Endothelial cell of umbilical vein (primary cell): ENCODE measurements at regions not wholly inside any gene's neighbourhood (a gene's known extent, or its start where the extent isn't known, plus 50 kb on each side); places are given as distances from the start of the nearest gene placed in this dataset.

Experiments
- BruUV-seq: library from RNA; stranded (reverse); fragments of 400-500 nt; replicated peaks from 2 replicates; lab custom pipeline; 2021; lab: Mats Ljungman, UMichigan
- CTCF ChIA-PET: fragments of 300-600, 350-600 bp; sonication (Branson Sonifier 250); formaldehyde crosslinking; loops from one replicate; lab custom pipeline; 2021; ENCODE audit warnings: antibody characterized with exemption, inconsistent platforms; lab: Charles Lee
- POLR2A ChIA-PET: fragments of 300-600, 350-600 bp; sonication (Branson Sonifier 250); formaldehyde crosslinking; loops from one replicate; lab custom pipeline; 2021; ENCODE audit warnings: antibody characterized with exemption, inconsistent platforms; lab: Charles Lee
- DNase-seq: peaks from one replicate; pipeline ENCODE4 v3.0.0-alpha.2; 2011; ENCODE audit warnings: low read depth, low spot score
- FAIRE-seq: peaks from 2 replicates; lab custom pipeline; 2011; peaks lifted over from hg19 to GRCh38; lab: Jason Lieb, UNC
- H2AFZ ChIP-seq: 2 replicates; pipeline ENCODE4 v1.6.0; 2012; ENCODE audit warnings: low read depth, low read length, control low read depth, inconsistent platforms
- H3K27ac ChIP-seq: 2 replicates; pipeline ENCODE4 v1.5.1; 2011; ENCODE audit warnings: low read depth, mild to moderate bottlenecking, control low read depth, low read length, moderate library complexity; ENCODE audit not compliant: insufficient read depth
- H3K27me3 ChIP-seq, 2 experiments: 2 replicates each; pipeline versions ENCODE4 v1.6.0 to v1.6.1; 2011; ENCODE audit warnings: low read length in 2 of 2, mixed read lengths in 1 of 2; ENCODE audit not compliant: control insufficient read depth in 2 of 2, insufficient read depth in 2 of 2
- H3K36me3 ChIP-seq, 2 experiments: 2 replicates in 1 of 2; 3 replicates in 1 of 2; pipeline ENCODE4 v1.5.1; 2011; ENCODE audit warnings: low read length in 2 of 2, mild to moderate bottlenecking in 1 of 2, moderate library complexity in 1 of 2; ENCODE audit not compliant: control insufficient read depth in 2 of 2, insufficient read depth in 2 of 2; ENCODE audit errors: extremely low read depth in 1 of 2
- H3K4me1 ChIP-seq: 3 replicates; pipeline ENCODE4 v1.5.1; 2011; ENCODE audit warnings: mild to moderate bottlenecking, low read length; ENCODE audit not compliant: control insufficient read depth, insufficient read depth; ENCODE audit errors: extremely low read depth
- H3K4me2 ChIP-seq: 2 replicates; pipeline ENCODE4 v1.6.1; 2011; ENCODE audit warnings: low read length, control low read depth, mixed read lengths; ENCODE audit not compliant: insufficient read depth
- H3K4me3 ChIP-seq, 3 experiments: fragments of 200-600 bp in 1 of 3; sonication (generic), shearing (Covaris generic) in 1 of 3; replicated peaks in 1 of 3; 2 replicates each; pipeline ENCODE4 v1.5.1; 2011 to 2016; ENCODE audit warnings: control low read depth in 3 of 3, low read length in 3 of 3, mild to moderate bottlenecking in 2 of 3, inconsistent platforms in 1 of 3, low read depth in 1 of 3, moderate library complexity in 1 of 3; ENCODE audit not compliant: insufficient read depth in 1 of 3
- H3K79me2 ChIP-seq: 2 replicates; pipeline ENCODE4 v1.6.0; 2012; ENCODE audit warnings: low read length, inconsistent platforms; ENCODE audit not compliant: control insufficient read depth, insufficient read depth
- H3K9ac ChIP-seq: replicated peaks from 2 replicates; pipeline ENCODE3; 2011; ENCODE audit warnings: low read length, control low read depth; ENCODE audit not compliant: insufficient read depth; ENCODE audit errors: extremely low read depth
- H3K9me1 ChIP-seq: replicated peaks from 3 replicates; pipeline ENCODE4 v1.6.0; 2011; ENCODE audit warnings: mild to moderate bottlenecking, low read length; ENCODE audit not compliant: control insufficient read depth, insufficient read depth; ENCODE audit errors: extremely low read depth
- H3K9me3 ChIP-seq: replicated peaks from 2 replicates; pipeline ENCODE4 v1.5.1; 2012; ENCODE audit warnings: low read length, inconsistent platforms; ENCODE audit not compliant: control insufficient read depth, insufficient read depth
- H4K20me1 ChIP-seq: replicated peaks from 2 replicates; pipeline ENCODE3; 2011; ENCODE audit warnings: mild to moderate bottlenecking, low read length; ENCODE audit not compliant: control insufficient read depth, insufficient read depth; ENCODE audit errors: extremely low read depth
- EZH2 ChIP-seq: IDR thresholded peaks from 2 replicates; pipeline ENCODE4 v1.6.1; 2012; ENCODE audit warnings: borderline replicate concordance, low read depth, mild to moderate bottlenecking, moderate library complexity, low read length, inconsistent platforms; ENCODE audit not compliant: severe bottlenecking
- FOS ChIP-seq: IDR thresholded peaks from 2 replicates; pipeline ENCODE4 v1.6.1; 2011; ENCODE audit warnings: mild to moderate bottlenecking, low read length, moderate library complexity, borderline replicate concordance; ENCODE audit not compliant: insufficient read depth
- GATA2 ChIP-seq: IDR thresholded peaks from 2 replicates; pipeline ENCODE4 v1.7.0; 2011; ENCODE audit warnings: low read depth, mild to moderate bottlenecking, moderate library complexity, mixed read lengths, low read length; ENCODE audit not compliant: insufficient read length, insufficient read depth
- JUN ChIP-seq: IDR thresholded peaks from 2 replicates; pipeline ENCODE4 v1.6.1; 2011; ENCODE audit warnings: borderline replicate concordance, low read depth; ENCODE audit not compliant: insufficient read length, insufficient read depth
- MYC ChIP-seq: IDR thresholded peaks from one replicate; pipeline ENCODE4 v1.6.1; 2011; ENCODE audit warnings: mild to moderate bottlenecking, low read depth, low read length
- POLR2A ChIP-seq: IDR thresholded peaks from 2 replicates; pipeline ENCODE4 v1.6.1; 2012; ENCODE audit warnings: low read depth, mild to moderate bottlenecking, control low read depth, low read length
- POLR2AphosphoS5 ChIP-seq: IDR thresholded peaks from 2 replicates; pipeline ENCODE4 v1.6.1; 2012; ENCODE audit warnings: low read depth, mild to moderate bottlenecking, control low read depth, low read length, moderate library complexity; ENCODE audit not compliant: insufficient read depth
- dilution Hi-C: fragments of 300-500 bp; cut with MboI; formaldehyde crosslinking; loops from one replicate; pipeline ENCODE4 v1.15.0; 2019; ENCODE audit warnings: low sequenced_read_pairs; ENCODE audit not compliant: extremely low pct_ligation_motif_present
- intact Hi-C: fragments of 100-400 bp; cut with micrococcal nuclease; formaldehyde crosslinking; loops from one replicate; pipeline ENCODE4 v1.10.0; 2022
- TF ChIP-seq, protein P1 (sequence below), 2 donors: IDR thresholded peaks; 1 replicate in 1 of 2; 2 replicates in 1 of 2; pipeline ENCODE4 v1.5.1; 2011; ENCODE audit warnings: low read length in 2 of 2, mild to moderate bottlenecking in 2 of 2, moderate library complexity in 2 of 2, control low read depth in 1 of 2, inconsistent platforms in 1 of 2, low read depth in 1 of 2; ENCODE audit not compliant: insufficient read depth in 1 of 2; ENCODE audit errors: extremely low read depth in 1 of 2
- TF ChIP-seq, protein P2 (sequence below): IDR thresholded peaks from 2 replicates; pipeline ENCODE4 v1.6.1; 2011; ENCODE audit not compliant: insufficient read depth, insufficient read length

DNA sequence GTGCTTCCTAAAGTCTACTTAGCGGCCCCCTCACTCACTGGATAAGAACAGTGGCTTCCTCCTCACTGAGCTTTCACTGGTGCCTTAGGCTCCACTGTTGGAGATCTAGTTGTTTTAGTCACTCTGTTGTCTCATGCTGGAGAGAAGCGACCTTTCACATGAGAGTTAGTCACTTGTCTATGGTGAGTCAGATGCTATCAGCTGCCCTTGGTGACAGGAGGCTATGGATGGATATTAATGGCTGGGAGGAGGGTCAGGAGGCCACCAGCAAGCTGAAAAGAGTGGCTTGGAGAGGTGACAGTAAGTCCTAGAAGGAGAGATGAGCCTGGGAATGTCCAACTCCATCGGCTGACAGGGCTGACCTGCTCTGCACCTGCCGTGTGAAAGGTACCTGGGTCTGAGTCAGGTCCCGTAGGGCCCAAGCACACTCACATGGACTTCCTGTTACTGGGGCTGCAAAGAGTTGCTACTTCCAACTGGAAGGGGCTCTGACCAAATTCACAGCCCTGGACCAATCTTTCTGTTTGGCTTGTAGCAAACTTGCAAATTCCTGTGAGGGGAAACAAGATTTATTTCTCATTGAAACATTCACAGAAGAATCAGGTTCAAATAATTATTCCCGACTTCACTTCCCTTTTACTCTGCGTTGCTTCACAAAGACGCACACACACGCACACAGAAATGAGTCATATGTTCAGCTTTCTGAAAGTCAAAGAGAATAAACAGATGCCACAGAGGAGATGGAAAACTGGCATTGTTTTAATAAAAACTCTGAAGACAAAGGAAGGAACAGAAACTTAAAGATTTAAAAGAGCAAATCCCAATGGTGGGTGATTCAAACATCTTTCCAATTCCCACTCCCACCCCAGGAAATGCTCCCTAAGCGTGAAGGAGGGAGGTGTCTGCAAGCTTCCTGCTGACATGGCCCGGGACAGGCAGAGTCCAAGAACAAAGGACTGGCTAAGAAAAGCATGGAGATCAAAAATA lies 203.5 kb upstream of the TWIST2 start:
- peak; percentile 61 for DNase-seq
- ChIA-PET POLR2A (no interaction called here), CTCF (interaction anchor here (0.8 to 1.5 kb wide), 3 partner anchors 47 to 131 kb away, joined by 3 to 5 read pairs (median 4); no protein-coding TSS in a partner anchor)
- intact Hi-C loops (loop anchor here (1.0 kb wide), 1 partner anchor 47 kb away; no protein-coding TSS in a partner anchor), dilution Hi-C loops (no loop called here)
- peak overlapping the region; percentile 60 for H3K27ac ChIP-seq
- no TSS peak for BruUV-seq
- H3K36me3 ChIP-seq = no peaks in the 10 kb centered on the region
- TF ChIP-seq GATA2 (peak; percentile 68), EZH2 (no peak), FOS (peak; percentile 54), JUN (peak; percentile 53), POLR2A (no peak), MYC (no peak), POLR2AphosphoS5 (no peak)
- TF ChIP-seq, protein P1, sequence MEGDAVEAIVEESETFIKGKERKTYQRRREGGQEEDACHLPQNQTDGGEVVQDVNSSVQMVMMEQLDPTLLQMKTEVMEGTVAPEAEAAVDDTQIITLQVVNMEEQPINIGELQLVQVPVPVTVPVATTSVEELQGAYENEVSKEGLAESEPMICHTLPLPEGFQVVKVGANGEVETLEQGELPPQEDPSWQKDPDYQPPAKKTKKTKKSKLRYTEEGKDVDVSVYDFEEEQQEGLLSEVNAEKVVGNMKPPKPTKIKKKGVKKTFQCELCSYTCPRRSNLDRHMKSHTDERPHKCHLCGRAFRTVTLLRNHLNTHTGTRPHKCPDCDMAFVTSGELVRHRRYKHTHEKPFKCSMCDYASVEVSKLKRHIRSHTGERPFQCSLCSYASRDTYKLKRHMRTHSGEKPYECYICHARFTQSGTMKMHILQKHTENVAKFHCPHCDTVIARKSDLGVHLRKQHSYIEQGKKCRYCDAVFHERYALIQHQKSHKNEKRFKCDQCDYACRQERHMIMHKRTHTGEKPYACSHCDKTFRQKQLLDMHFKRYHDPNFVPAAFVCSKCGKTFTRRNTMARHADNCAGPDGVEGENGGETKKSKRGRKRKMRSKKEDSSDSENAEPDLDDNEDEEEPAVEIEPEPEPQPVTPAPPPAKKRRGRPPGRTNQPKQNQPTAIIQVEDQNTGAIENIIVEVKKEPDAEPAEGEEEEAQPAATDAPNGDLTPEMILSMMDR (IDR thresholded peaks at IDR 0.05; ENCODE audit: extremely low read depth in 1 of 2, insufficient read depth in 1 of 2, low read depth in 1 of 2, low read length in 2 of 2) = no peak
- TF ChIP-seq, protein P2, sequence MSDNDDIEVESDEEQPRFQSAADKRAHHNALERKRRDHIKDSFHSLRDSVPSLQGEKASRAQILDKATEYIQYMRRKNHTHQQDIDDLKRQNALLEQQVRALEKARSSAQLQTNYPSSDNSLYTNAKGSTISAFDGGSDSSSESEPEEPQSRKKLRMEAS = no peak
- peak overlapping the region; percentile 54 for H3K9ac ChIP-seq
- H3K9me1 ChIP-seq = no peaks in the 10 kb centered on the region
- no peaks in the 10 kb centered on the region for H3K79me2 ChIP-seq
- peak overlapping the region; percentile 49 for H3K4me2 ChIP-seq
- no peaks in the 10 kb centered on the region for H3K9me3 ChIP-seq
- H4K20me1 ChIP-seq = no peaks in the 10 kb centered on the region
- H3K27me3 ChIP-seq = no peaks in the 10 kb centered on the region
- H3K4me1 ChIP-seq = peaks cover 18% of the 10 kb centered on the region
- H3K4me3 ChIP-seq = no peak overlapping the region
- no peak overlapping the region for H2AFZ ChIP-seq
- no peak for FAIRE-seq
